HCT116 (cell line): ENCODE measurements at regions not wholly inside any gene's neighbourhood (a gene's known extent, or its start where the extent isn't known, plus 50 kb on each side); places are given as distances from the start of the nearest gene placed in this dataset.

Source experiments
- ATAC-seq: fragments of 200-7000 bp; cut with Tn5 transposase; 2 replicates; pipeline ENCODE4 v1.9.1; 2020; ENCODE audit warnings: mild to moderate bottlenecking, moderate library complexity
- BruUV-seq: library from RNA; stranded (reverse); fragments of 400-500 nt; replicated peaks from 2 replicates; lab custom pipeline; 2021; lab: Mats Ljungman, UMichigan
- CTCF ChIA-PET: fragments of 300-600 bp; sonication (Branson Sonifier 250); formaldehyde crosslinking; loops from one replicate; lab custom pipeline; 2021; ENCODE audit warnings: antibody characterized with exemption; lab: Charles Lee
- POLR2A ChIA-PET: fragments of 300-600, 350-600 bp; sonication (Branson Sonifier 250); formaldehyde crosslinking; loops from one replicate; lab custom pipeline; 2021; ENCODE audit warnings: antibody characterized with exemption; lab: Charles Lee
- RAD21 ChIA-PET, 2 experiments: fragments of 300-600 bp; sonication (Branson Sonifier 250); formaldehyde crosslinking; loops; one replicate each; lab custom pipeline; 2023; ENCODE audit warnings: low total read pairs in 2 of 2; ENCODE audit not compliant: uncharacterized antibody in 2 of 2, unreplicated experiment in 2 of 2, low non-redundant PET in 1 of 2; lab: Charles Lee
- DNase-seq: peaks from one replicate; pipeline ENCODE4 v3.0.0-alpha.2; 2010; ENCODE audit warnings: low read depth, low spot score
- H2AFZ ChIP-seq: fragments of 200-600 bp; shearing (Covaris generic), sonication (generic); 2 replicates; pipeline ENCODE4 v1.6.1; 2017; ENCODE audit warnings: low read depth, mixed run types, mixed read lengths, antibody characterized with exemption, low read length; ENCODE audit not compliant: poor library complexity, severe bottlenecking
- H3K27ac ChIP-seq: 2 replicates; pipeline ENCODE4 v1.5.1; 2012; ENCODE audit warnings: low read depth, low read length
- H3K27me3 ChIP-seq: fragments of 200-600 bp; sonication (generic); 2 replicates; pipeline ENCODE4 v1.6.1; 2016; ENCODE audit warnings: mixed run types, low read length, mixed read lengths; ENCODE audit not compliant: insufficient read depth
- H3K36me3 ChIP-seq, 2 experiments: fragments of 200-500 bp in 1 of 2; fragments of 200-600 bp in 1 of 2; sonication (Bioruptor generic) in 1 of 2; sonication (generic) in 1 of 2; 2 replicates each; pipeline versions ENCODE4 v1.5.1 to v1.6.1; 2014 to 2016; ENCODE audit warnings: low read length in 2 of 2, inconsistent platforms in 1 of 2, mixed read lengths in 1 of 2, mixed run types in 1 of 2; ENCODE audit not compliant: insufficient read depth in 2 of 2, control insufficient read depth in 1 of 2
- H3K4me1 ChIP-seq, 2 experiments: fragments of 200-600 bp in 1 of 2; sonication (generic) in 1 of 2; 2 replicates each; pipeline versions ENCODE4 v1.5.1 to v1.6.1; 2012 to 2017; ENCODE audit warnings: low read length in 2 of 2, inconsistent platforms in 1 of 2, mild to moderate bottlenecking in 1 of 2, mixed read lengths in 1 of 2, mixed run types in 1 of 2, moderate library complexity in 1 of 2; ENCODE audit not compliant: insufficient read depth in 2 of 2, control insufficient read depth in 1 of 2
- H3K4me2 ChIP-seq: fragments of 200-600 bp; sonication (generic); 2 replicates; pipeline ENCODE4 v1.6.1; 2017; ENCODE audit warnings: mixed run types, low read length, mixed read lengths
- H3K4me3 ChIP-seq, 2 experiments: fragments of 200-600 bp in 1 of 2; sonication (generic) in 1 of 2; replicated peaks in 1 of 2; 2 replicates each; pipeline ENCODE4 v1.5.1; 2011 to 2016; ENCODE audit warnings: low read length in 2 of 2, control low read depth in 1 of 2, low read depth in 1 of 2, mild to moderate bottlenecking in 1 of 2, mixed read lengths in 1 of 2, mixed run types in 1 of 2
- H3K79me2 ChIP-seq: fragments of 200-600 bp; sonication (generic); 2 replicates; pipeline ENCODE4 v1.6.1; 2017; ENCODE audit warnings: mild to moderate bottlenecking, mixed run types, low read length, moderate library complexity, mixed read lengths; ENCODE audit not compliant: insufficient read depth
- H3K9ac ChIP-seq: fragments of 200-600 bp; sonication (generic); 2 replicates; pipeline ENCODE4 v1.6.1; 2016; ENCODE audit warnings: low read length, mixed read lengths
- H3K9me2 ChIP-seq: fragments of 200-600 bp; sonication (generic), shearing (Covaris generic); 2 replicates; pipeline ENCODE4 v1.6.1; 2017; ENCODE audit warnings: mixed run types, mild to moderate bottlenecking, moderate library complexity; ENCODE audit not compliant: insufficient read depth
- H3K9me3 ChIP-seq, 2 experiments: fragments of 200-500 bp in 1 of 2; fragments of 200-600 bp in 1 of 2; sonication (Bioruptor generic) in 1 of 2; sonication (generic) in 1 of 2; 2 replicates each; pipeline ENCODE4 v1.6.1; 2014 to 2017; ENCODE audit warnings: low read length in 2 of 2, mixed read lengths in 2 of 2, inconsistent platforms in 1 of 2, low read depth in 1 of 2, mild to moderate bottlenecking in 1 of 2, mixed run types in 1 of 2, moderate library complexity in 1 of 2; ENCODE audit not compliant: control insufficient read depth in 1 of 2, insufficient read depth in 1 of 2
- H4K20me1 ChIP-seq: fragments of 200-600 bp; sonication (generic), shearing (Covaris generic); 2 replicates; pipeline ENCODE4 v1.6.1; 2017; ENCODE audit warnings: mixed run types, mild to moderate bottlenecking, moderate library complexity; ENCODE audit not compliant: insufficient read depth
- EGR1 ChIP-seq: IDR thresholded peaks from 2 replicates; pipeline ENCODE4 v1.6.1; 2012; ENCODE audit warnings: low read depth
- MAX ChIP-seq: IDR thresholded peaks from 2 replicates; pipeline ENCODE4 v1.6.1; 2012
- POLR2A ChIP-seq: IDR thresholded peaks from 2 replicates; pipeline ENCODE4 v1.7.0; 2011; ENCODE audit warnings: borderline replicate concordance; ENCODE audit not compliant: insufficient read depth, insufficient read length; ENCODE audit errors: extremely low read depth
- SP1 ChIP-seq: IDR thresholded peaks from 2 replicates; pipeline ENCODE4 v1.6.1; 2012; ENCODE audit warnings: low read depth
- YY1 ChIP-seq: IDR thresholded peaks from 2 replicates; pipeline ENCODE4 v1.6.1; 2011; ENCODE audit warnings: low read length, low read depth, moderate library complexity, mild to moderate bottlenecking; ENCODE audit not compliant: insufficient replicate concordance; ENCODE audit errors: extremely low read depth
- ZBTB33 ChIP-seq: IDR thresholded peaks from 2 replicates; pipeline ENCODE4 v1.6.1; 2011; ENCODE audit warnings: mild to moderate bottlenecking, low read length, moderate library complexity; ENCODE audit not compliant: insufficient replicate concordance; ENCODE audit errors: extremely low read depth
- intact Hi-C: fragments of 100-400 bp; cut with micrococcal nuclease; formaldehyde crosslinking; loops from 2 replicates; pipeline ENCODE4 v1.10.0; 2022
- TF ChIP-seq, protein P1 (sequence below): IDR thresholded peaks from 2 replicates; pipeline ENCODE4 v1.6.1; 2012; ENCODE audit warnings: low read depth

DNA sequence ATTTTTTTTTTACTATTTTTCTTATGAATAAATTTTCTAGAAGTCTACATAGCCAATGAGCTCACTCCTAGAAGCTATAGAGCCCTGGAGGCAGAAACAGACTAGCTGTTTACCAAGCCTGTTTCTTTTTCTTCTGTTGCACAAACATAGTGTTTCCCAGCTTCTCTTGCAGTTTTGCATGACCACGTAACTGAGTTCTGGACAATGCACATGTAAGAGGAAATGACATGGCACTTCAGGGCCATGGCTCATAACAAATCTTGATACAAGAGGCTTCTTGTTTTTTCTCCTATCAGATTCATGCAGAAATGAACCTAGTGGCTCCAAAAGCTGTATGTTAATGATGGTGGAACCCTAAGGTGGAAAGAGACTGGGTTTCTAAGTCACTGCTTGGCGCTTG is 127.4 kb downstream of the ZNF330 start:
- Histone ChIP-seq H3K9ac (no peak overlapping the region), H3K79me2 (no peaks in the 10 kb centered on the region), H3K9me2 (no peaks in the 10 kb centered on the region), H3K4me2 (no peak overlapping the region), H3K9me3 (no peaks in the 10 kb centered on the region), H2AFZ (no peak overlapping the region), H3K27ac (no peak overlapping the region), H3K4me1 (peaks cover 0 to 4% of the 10 kb centered on the region in 2 experiments; a peak in 1 of 4 replicates), H4K20me1 (no peaks in the 10 kb centered on the region), H3K27me3 (no peaks in the 10 kb centered on the region), H3K4me3 (no peak overlapping the region), H3K36me3 (no peaks in the 10 kb centered on the region)
- intact Hi-C loops: loop anchor here (10.0 kb wide), 1 partner anchor 777 kb away; no protein-coding TSS in a partner anchor
- BruUV-seq: no TSS peak
- no peak for TF ChIP-seq ZBTB33
- TF ChIP-seq, protein P1, sequence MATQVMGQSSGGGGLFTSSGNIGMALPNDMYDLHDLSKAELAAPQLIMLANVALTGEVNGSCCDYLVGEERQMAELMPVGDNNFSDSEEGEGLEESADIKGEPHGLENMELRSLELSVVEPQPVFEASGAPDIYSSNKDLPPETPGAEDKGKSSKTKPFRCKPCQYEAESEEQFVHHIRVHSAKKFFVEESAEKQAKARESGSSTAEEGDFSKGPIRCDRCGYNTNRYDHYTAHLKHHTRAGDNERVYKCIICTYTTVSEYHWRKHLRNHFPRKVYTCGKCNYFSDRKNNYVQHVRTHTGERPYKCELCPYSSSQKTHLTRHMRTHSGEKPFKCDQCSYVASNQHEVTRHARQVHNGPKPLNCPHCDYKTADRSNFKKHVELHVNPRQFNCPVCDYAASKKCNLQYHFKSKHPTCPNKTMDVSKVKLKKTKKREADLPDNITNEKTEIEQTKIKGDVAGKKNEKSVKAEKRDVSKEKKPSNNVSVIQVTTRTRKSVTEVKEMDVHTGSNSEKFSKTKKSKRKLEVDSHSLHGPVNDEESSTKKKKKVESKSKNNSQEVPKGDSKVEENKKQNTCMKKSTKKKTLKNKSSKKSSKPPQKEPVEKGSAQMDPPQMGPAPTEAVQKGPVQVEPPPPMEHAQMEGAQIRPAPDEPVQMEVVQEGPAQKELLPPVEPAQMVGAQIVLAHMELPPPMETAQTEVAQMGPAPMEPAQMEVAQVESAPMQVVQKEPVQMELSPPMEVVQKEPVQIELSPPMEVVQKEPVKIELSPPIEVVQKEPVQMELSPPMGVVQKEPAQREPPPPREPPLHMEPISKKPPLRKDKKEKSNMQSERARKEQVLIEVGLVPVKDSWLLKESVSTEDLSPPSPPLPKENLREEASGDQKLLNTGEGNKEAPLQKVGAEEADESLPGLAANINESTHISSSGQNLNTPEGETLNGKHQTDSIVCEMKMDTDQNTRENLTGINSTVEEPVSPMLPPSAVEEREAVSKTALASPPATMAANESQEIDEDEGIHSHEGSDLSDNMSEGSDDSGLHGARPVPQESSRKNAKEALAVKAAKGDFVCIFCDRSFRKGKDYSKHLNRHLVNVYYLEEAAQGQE: no peak
- no peak for TF ChIP-seq EGR1
- no peak for TF ChIP-seq YY1
- TF ChIP-seq SP1: no peak
- TF ChIP-seq POLR2A: no peak
- TF ChIP-seq MAX: no peak
- no peak for ATAC-seq
- POLR2A ChIA-PET: no interaction called here
- no peak for DNase-seq
- RAD21 ChIA-PET: no interaction called here
- CTCF ChIA-PET: no interaction called here
